DMS 273 (cell line): ENCODE measurements at regions not wholly inside any gene's neighbourhood (a gene's known extent, or its start where the extent isn't known, plus 50 kb on each side); places are given as distances from the start of the nearest gene placed in this dataset.

Experiments used
- DNase-seq: peaks from one replicate; lab custom pipeline; 2025; ENCODE audit not compliant: unreplicated experiment; lab: John Stamatoyannopoulos, UW

GRCh38 chr18:28606686-28607085, 429.8 kb upstream of the CDH2 start:
- no peak for DNase-seq

DNA sequence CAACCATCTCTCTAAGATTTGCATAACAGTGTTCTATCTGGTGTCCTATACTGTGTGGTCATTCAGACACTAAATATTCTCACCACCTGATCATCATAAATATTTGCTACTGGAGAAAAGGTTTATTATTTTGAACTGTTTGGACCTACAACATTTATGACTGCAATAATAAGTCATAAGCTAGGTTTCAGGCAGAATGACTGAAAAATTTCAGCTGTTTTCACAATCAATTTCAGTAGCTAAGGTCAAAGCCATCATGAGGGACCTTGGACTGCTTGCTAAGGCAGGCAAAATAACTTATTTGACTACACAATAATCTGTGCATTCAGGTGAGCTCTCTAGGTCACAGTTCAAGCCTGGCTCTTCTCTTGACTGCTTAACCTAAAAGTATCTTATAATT, 425.5 kb upstream of the CDH2 start:
- DNase-seq: no peak

DNA sequence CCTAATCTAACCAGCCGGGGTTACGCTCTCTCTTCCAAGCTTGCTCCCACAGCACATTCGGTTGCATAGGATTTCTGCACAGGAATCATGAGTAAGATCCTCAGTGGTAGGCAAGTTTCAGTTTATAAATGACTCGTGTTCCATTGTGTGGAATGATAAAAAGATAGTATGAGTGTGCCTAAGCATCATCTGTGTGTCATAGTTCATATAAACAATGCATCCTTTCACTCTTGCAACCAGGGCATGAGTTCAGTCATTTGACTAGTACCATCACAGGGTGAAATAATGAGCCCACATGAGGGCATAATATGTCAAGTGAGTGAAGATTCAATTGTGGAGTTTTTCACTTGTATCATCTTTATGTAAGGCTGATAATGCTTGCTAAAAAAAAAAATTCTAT, 417.1 kb upstream of the CDH2 start:
- DNase-seq: no peak

GRCh38 chr18:28588884-28589549, 412.1 kb upstream of the CDH2 start:
- DNase-seq: no peak

- DNase-seq: no peak
Observed at GRCh38 chr18:28584731-28585130, 407.8 kb upstream of the CDH2 start.

DNA sequence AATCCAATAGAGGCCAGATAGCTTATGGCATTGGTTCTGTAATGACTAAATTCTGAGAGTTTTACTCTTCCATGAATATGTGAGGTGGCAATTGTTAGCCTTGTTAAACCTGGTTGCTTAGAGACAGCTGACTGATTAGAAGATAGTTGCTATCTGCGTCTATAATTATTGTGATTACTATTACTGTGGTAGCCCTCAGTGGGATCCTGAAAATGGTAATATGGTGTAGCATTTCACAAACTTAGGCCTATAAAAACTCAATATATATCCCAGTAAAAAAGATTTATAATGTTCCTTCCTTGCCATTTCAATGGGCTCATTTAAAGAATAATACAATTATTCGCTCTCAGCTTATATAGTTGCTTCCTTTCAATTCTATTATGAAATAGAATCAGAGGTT, 405.8 kb upstream of the CDH2 start:
- no peak for DNase-seq

GRCh38 chr18:28581521-28582071, 404.7 kb upstream of the CDH2 start:
- DNase-seq: no peak

- no peak for DNase-seq
Observed at GRCh38 chr18:28576941-28577340, 400.0 kb upstream of the CDH2 start.

GRCh38 chr18:28575123-28575522, 398.2 kb upstream of the CDH2 start:
- no peak for DNase-seq

DNA sequence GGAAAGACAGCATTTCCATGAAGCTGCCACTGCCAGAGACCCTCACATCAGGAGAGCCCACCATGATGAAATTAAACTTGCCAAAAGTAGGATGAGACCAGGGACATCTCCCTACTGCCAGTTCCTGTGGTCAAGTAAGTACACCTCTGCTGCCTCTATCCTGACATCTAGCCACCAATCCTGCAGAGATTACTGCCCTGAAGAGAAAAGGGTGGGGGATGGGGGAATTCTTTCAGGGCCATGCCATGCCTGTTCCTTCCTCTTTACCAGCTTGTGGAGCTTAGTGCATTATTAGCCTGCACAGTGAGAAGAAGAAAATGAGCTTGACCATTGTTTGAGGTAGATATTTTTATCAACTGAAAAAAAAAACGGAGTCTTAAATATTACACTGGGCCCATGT, 397.2 kb upstream of the CDH2 start:
- DNase-seq: no peak

DNA sequence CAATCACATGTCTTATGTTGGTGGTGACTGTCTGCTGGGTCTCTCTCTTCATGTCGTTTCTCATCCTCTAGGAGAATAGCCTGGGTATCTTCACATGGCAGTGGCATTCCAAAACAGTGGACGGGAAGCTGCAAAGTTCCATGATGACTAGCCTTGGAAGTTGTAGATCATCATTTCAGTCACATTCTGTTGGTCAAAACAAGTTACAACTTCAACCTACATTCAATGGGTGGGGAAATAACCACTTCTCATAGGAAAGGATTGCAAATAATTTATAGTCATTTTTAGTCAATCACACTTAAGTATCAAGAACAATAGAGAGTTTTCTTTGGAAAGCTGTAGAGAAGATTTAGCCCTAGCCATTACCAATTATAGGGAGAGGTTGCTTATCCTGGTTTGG, 395.0 kb upstream of the CDH2 start:
- no peak for DNase-seq

- DNase-seq: no peak
Observed at GRCh38 chr18:28560331-28560730, 383.4 kb upstream of the CDH2 start.

DNA sequence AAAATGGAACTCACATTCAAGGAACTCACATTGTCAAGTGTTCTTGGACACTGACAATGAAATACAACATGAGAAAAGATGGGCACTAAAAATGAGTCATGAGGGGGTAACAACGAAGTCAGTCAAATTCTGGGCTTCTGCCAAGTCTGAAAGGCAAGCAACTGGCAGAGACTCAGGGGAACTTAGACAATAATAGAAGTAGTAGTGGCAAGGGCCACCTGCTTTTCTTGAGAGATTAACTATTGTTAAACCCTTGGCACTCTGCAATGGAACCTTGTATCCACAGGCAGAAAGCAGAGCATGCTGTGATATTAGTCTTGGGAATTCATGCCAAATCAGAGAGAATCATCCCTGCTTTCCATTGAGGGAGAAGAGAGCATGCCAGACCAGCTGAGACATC, 382.6 kb upstream of the CDH2 start:
- no peak for DNase-seq

- no peak for DNase-seq
Observed at GRCh38 chr18:28541934-28542333, 365.0 kb upstream of the CDH2 start.

DNA sequence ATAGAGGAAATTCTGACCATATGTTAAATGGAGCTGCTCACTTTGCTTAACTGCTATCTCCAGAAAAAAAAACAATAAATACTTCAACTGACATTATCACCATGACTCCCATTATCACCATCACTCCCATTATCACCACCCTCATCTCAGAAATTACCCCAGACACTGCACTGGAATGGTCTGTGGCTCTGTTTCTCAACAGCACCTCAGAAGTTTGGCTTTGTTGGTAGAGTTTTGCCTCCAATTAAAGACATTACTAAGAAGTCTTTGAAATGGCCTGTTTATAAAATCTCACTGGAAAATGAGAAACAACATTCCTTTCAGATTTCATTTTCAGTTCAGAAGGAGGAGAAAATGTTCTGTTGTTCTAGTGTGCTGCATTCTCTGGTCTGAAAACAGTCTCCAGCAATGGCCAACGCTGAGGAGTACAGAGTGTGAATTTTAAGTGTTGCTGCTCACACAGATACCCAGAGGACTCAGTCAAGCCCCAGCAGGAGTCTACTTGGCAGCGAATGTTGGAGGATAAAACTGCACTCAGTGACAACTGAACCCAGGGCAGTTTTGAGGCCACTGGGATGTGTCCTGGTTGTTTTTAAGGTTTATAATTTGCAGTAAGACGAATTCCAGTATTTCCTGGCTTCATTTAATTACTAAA, 364.5 kb upstream of the CDH2 start:
- DNase-seq: no peak

- no peak for DNase-seq
Observed at GRCh38 chr18:28529644-28530043, 352.7 kb upstream of the CDH2 start.

GRCh38 chr18:28526196-28526595, 349.3 kb upstream of the CDH2 start:
- no peak for DNase-seq

DNA sequence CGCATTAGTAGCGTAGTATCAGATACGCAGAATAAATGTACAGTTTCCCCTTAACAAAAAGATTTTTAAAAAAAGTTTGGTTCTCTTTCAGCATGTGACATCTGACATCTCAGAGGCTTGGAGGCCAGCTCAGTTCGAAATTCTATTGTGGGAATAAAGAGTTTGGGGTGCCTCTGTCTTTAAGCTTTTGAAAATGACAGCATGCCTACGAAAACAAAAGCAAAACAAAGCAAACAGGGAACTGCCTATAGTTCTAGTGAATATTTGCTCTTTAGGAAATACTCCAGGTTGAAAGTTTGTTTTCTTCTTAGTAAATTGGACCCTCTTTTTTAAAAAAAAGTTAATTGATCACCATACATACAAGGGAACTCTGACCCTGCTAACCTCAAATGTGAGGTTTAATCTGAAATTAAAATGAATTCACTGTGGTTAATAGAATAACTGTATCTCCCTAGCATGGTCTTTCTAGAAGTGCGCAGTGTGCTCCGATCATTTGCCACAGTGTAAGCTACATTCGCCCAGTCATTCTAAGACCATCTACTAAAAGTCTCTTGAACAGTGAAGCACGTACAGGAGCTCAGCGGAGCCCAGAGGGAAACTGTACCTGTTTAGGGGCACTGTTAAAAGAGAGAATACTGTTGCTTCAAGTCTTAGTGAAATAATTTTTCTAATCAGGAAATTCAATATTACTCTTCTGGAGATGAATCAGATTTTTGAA, 347.0 kb upstream of the CDH2 start:
- DNase-seq: no peak

GRCh38 chr18:28522236-28522635, 345.3 kb upstream of the CDH2 start:
- DNase-seq: no peak

- no peak for DNase-seq
Observed at GRCh38 chr18:28519997-28520396, 343.1 kb upstream of the CDH2 start.

DNA sequence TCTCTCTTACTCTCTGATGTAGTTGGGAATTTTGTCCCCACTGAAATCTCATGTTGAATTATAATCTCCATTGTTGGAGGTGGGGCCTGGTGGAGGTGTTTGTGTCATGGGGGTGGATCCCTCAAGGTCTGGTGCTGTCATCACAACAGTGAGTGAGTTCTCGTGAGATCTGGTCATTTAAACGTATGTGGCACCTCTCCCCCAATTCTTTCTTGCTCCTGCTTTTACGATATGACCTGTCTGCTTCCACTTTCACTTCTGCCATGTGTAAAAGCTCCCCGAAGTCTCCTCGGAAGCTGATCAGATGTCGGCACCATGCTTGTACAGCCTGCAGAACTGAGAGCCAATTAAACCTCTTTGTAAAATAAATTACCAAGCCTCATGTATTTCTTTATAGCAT, 337.8 kb upstream of the CDH2 start:
- DNase-seq: no peak

DNA sequence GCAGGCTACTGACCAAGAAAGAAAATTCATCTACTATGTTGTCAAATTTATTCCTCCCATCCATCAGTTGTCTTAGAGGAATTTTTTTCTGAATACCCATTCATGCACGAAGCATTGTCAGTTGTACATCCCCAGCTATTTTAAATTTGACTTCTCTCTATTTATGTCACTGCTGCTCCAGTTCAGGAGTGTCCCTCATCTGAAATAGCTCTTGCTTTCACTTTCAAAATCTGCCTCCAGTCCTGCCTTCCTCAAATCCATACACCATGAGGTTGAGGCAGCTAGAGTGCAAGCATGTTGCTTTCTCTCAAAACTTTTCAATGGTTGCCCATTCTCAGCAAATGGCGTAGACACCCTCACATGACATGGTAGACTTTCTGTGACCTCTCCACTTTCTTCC, 335.4 kb upstream of the CDH2 start:
- no peak for DNase-seq
